Coronary artery (tissue), 2 donors: ENCODE measurements at regions not wholly inside any gene's neighbourhood (a gene's known extent, or its start where the extent isn't known, plus 50 kb on each side); places are given as distances from the start of the nearest gene placed in this dataset.

Experiments used
- DNase-seq: peaks from one replicate; pipeline ENCODE4 v3.0.0-alpha.2; 2017; ENCODE audit warnings: low spot score
- H3K27ac ChIP-seq, 2 donors: fragments of 200-600 bp; sonication (generic); one replicate each; pipeline ENCODE4 v1.5.1; 2016 to 2019
- H3K4me3 ChIP-seq: fragments of 200-600 bp; sonication (generic); 2 replicates; pipeline ENCODE4 v1.5.1; 2016; ENCODE audit warnings: mild to moderate bottlenecking, moderate library complexity
- CTCF ChIP-seq: fragments of 200-600 bp; sonication (generic); IDR thresholded peaks from one replicate; pipeline ENCODE4 v1.5.1; 2019; ENCODE audit warnings: antibody characterized with exemption

- no peak for DNase-seq
- no peak for TF ChIP-seq CTCF
- no peak overlapping the region for H3K27ac ChIP-seq
- H3K4me3 ChIP-seq = no peak overlapping the region
Measured at GRCh38 chr3:177510693-177511216, 313.5 kb upstream of the TBL1XR1 start.

DNA sequence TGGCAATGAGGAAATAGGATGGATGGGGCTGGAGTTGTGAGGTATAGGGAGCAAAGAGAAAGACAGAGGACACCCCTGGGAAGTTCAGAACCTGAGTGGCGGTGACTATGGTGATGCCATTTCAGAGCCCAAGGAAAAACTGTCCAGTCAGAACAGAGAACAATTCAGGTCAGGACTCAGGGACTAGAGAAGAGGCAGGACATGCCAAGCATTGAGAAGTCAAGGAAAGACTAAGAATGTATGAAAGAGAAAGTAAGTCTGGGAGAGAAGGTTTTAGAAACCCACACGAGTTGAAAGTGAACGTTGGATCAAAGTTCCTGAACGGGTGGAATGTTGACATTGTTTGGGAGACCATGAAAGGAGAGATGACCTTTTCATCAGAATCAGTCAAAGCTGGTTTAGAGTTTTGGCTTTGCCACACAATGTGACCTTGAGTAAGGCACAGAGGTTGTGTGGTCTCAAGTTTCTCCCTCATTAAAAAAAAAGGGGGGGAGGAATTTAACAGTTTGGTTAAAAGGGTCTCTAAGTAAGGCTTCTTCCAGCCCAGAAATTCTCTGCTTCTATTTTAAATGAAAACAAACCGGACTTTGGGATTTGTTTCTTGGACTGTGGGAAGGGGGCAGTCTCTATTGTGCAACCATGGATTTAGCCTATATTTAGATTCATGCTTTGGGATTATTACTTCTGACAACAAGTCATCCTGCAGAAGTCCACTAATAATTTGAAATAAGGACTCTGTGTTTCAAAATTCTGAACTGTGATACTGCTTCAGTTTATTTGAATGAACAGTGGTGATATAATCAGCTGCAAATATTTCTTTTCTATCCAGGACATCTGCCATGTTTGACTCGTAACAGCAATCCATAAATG, 315.9 kb upstream of the TBL1XR1 start:
- DNase-seq = no peak
- Histone ChIP-seq H3K4me3 (no peak overlapping the region), H3K27ac (peak overlapping the region in 1 of 2 donors; percentile 62)
- TF ChIP-seq CTCF = no peak

DNA sequence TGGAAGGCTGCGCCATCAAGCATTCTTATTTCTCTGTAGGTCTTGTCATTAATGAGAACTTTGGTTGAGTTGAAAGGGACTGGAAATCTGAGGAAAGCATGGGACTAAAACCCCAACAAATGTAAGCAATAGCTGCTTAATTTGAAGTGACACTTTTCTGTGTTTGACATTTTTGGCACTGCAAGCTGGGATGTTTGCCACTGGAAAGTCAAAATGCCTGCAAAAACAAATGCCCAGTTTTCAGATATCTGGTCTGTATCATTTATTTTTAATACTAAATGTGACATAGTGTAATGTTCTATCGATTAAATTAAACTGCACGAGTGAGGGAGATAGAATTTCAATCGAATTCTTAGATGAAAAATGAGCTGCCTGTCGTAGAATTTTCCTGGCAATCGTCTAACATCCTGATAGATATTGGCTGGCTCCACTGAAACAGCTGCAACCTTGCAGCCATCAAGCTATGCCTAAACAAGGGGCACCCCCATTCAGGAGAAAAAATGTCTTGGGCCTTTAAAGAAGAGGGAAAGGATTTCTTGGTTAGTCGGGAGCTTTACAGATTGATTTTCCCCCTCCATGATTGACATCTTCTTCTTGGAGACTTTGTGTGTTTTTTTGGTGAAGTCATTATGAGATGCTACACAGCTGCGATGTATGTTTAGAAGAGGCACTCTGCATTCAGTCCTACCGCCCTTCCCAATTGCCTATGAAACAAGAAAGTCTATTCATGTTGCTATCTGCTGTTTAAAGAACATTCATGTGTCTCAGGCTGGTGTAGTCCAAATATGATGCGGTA, 316.7 kb upstream of the TBL1XR1 start:
- TF ChIP-seq CTCF = no peak
- Histone ChIP-seq H3K27ac (peak overlapping the region in 1 of 2 donors; percentile 62), H3K4me3 (no peak overlapping the region)
- DNase-seq = no peak

DNA sequence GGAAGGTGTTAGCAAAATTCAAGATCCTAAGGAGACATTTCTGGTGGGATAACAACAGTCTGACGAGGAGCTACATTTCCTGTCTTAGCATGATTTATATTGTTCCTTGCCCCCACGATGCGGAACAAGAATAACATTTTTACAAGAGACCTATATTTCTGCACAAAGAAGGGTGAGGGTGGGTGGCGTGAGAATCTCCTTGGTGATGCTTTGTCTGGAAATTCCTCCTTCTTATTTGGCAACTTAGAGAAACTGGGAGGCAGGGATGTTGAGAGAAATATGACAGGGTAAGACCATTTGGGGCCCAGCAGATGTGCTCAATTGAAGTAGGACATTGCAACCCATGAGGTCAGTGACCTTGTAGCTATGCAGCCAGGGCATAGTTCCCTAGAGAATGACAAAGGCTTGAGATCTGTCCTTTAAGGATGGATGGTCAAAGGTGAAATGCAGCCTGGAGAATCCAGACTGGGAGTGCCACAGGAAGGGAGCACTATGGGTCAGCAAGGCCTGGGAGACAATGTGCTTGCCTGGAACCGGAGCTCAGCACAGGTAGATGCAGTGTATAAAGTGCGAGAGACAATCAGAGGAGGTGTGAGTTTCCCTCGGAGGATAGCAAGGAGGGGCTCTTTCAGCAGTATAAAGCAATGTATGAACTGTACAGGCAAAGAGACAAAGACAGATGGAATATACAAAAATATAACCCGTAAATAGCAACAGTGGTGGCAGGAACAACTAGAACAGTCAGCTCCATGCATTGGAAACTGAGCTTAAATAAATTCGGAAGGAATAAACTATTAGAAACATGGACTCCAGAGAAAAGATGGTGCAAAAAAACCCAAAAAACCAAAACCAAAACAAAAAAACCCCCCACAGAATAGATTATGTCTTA, 317.6 kb upstream of the TBL1XR1 start:
- Histone ChIP-seq H3K27ac (peak overlapping the region in 1 of 2 donors; percentile 62), H3K4me3 (no peak overlapping the region)
- no peak for DNase-seq
- no peak for TF ChIP-seq CTCF

GRCh38 chr3:177515786-177516157, 318.5 kb upstream of the TBL1XR1 start:
- Histone ChIP-seq H3K4me3 (peak overlapping the region; percentile 7), H3K27ac (peak overlapping the region; percentile 6 to 82)
- DNase-seq = no peak
- no peak for TF ChIP-seq CTCF

DNA sequence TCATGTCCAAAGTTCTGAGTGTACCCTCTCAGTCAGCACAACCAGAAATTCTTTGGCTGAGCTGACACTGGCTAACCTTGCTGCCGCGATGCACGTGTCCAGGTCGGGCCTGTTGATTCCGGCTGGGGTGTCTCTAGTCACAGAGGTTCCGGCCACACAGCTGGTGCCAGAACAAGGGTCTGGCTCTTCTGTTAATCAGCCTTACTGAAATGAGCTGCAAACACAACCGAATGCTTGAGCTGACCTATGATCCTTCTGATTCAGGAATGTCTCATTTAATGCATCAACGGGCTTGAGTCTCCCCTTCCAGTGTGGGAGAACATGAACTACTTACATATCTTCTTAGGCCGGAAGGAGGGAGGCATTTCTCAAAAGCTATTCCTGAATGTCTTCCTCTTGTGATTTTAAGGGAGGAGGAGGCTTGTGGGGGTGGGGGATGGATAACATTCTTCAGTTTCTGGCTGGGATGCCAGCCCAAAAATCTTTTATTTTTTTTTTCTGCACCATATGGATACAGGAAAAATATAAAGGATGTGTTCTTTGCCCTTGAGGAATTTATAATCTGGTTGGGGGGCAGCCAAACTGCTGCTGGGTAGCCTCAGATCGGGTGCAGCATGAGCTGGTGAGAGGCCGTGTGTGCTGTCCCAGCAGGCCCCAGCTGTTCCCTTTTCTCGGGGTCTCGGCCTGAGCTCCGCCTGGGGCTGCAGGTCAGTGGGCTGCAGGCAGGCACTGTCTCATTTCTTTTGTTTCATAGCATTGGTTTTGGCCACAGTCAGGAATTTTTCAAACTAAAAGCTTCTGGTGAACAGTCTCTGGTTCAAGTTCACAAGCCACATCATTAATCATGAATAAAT, 319.1 kb upstream of the TBL1XR1 start:
- TF ChIP-seq CTCF = no peak
- Histone ChIP-seq H3K27ac (peak overlapping the region; percentile 6 to 82), H3K4me3 (peak overlapping the region; percentile 7)
- DNase-seq = no peak
